Pancreas (tissue), 10 donors: ENCODE measurements at regions not wholly inside any gene's neighbourhood (a gene's known extent, or its start where the extent isn't known, plus 50 kb on each side); places are given as distances from the start of the nearest gene placed in this dataset.
"Not testable (repeated sequence)": the region's sequence is repeated elsewhere in the genome, so short reads cannot be mapped to it uniquely, and the experiment has no call there.

Source experiments
- ATAC-seq, 4 donors: fragments of 200-7000 bp; cut with Tn5 transposase; one replicate each; pipeline versions ENCODE4 v1.8.0 to v1.9.1; 2020; ENCODE audit warnings: mild to moderate bottlenecking in 4 of 4, moderate library complexity in 4 of 4
- DNase-seq, 6 donors: peaks; one replicate each; pipeline ENCODE4 v3.0.0-alpha.2; 2020
- FAIRE-seq: peaks from 2 replicates; lab custom pipeline; 2012; peaks lifted over from hg19 to GRCh38; lab: Jason Lieb, UNC
- H3K27ac ChIP-seq, 4 donors: fragments of 200-600 bp; sonication (generic); 1 replicate in 3 of 4; 2 replicates in 1 of 4; pipeline versions ENCODE4 v1.5.0 to v1.8.0; 2020
- H3K27me3 ChIP-seq, 4 donors: fragments of 200-600 bp; one replicate each; pipeline ENCODE4 v1.8.0; 2021
- H3K36me3 ChIP-seq, 3 donors: fragments of 200-600 bp; sonication (generic) in 1 of 3; one replicate each; pipeline versions ENCODE4 v1.5.0 to v1.8.0; 2020 to 2021
- H3K4me1 ChIP-seq, 3 donors: fragments of 200-600 bp; one replicate each; pipeline ENCODE4 v1.8.0; 2021
- H3K4me3 ChIP-seq, 4 donors: fragments of 200-600 bp; sonication (generic) in 2 of 4; one replicate each; pipeline versions ENCODE4 v1.5.0 to v1.8.0; 2020 to 2021
- H3K9me3 ChIP-seq, 4 donors: fragments of 200-600 bp; one replicate each; pipeline ENCODE4 v1.8.0; 2021
- CTCF ChIP-seq, 4 donors: fragments of 200-600 bp; sonication (generic) in 3 of 4; IDR thresholded peaks; one replicate each; pipeline versions ENCODE4 v1.5.0 to v1.8.0; 2021; ENCODE audit warnings: antibody characterized with exemption in 4 of 4
- WGBS, 2 donors: extraction: QIAGEN DNeasy Blood & Tissue Kit; methylation state at CpG; one replicate each; pipeline ENCODE4 v1.1.7; 2013; 5-methylcytosine and 5-hydroxymethylcytosine counted together
- intact Hi-C, 3 donors: fragments of 100-400 bp; cut with DNase I; formaldehyde crosslinking; loops; one replicate each; pipeline versions ENCODE4 v1.11.1 to v1.14.2; 2022
- donor health status: healthy with polysubstance abuse.
- donor health status: DM: no; HTN: no; CAD: no; lungs with moderate emphysema.
- donor health status: DM: no; HTN: no; CAD: no.
- donor health status: control.
- donor health status: control.
- donor health status: Bipolar disorder and iron deficiency.
- donor health status: DM: yes; HTN: yes; CAD: no.
- donor health status: DM: no; HTN: no; CAD: no.
- donor health status: DM: no; HTN: no; CAD: no.
- donor health status: DM: yes; HTN: yes; CAD: no.

GRCh38 chr20:5397393-5397792, 80.6 kb upstream of the PROKR2 start:
- intact Hi-C loops: no loop called here
- ATAC-seq: no peak
- H3K27ac ChIP-seq: no peak overlapping the region
- H3K4me3 ChIP-seq: no peak overlapping the region
- H3K27me3 ChIP-seq: no peaks in the 10 kb centered on the region
- H3K36me3 ChIP-seq: no peaks in the 10 kb centered on the region
- FAIRE-seq: no peak
- no peaks in the 10 kb centered on the region for H3K4me1 ChIP-seq
- no peak for DNase-seq
- WGBS, 2 donors: 38 to 44% methylated on average over 2 of the region's 2 CpGs
- TF ChIP-seq CTCF (IDR thresholded peaks at IDR 0.05): no peak
- H3K9me3 ChIP-seq: no peaks in the 10 kb centered on the region

- Histone ChIP-seq H3K27me3 (no peaks in the 10 kb centered on the region), H3K36me3 (no peaks in the 10 kb centered on the region), H3K27ac (no peak overlapping the region), H3K9me3 (no peaks in the 10 kb centered on the region), H3K4me3 (no peak overlapping the region), H3K4me1 (no peaks in the 10 kb centered on the region)
- 45 to 49% methylated on average over 9 of the region's 9 CpGs for WGBS, 2 donors
- no peak for DNase-seq
- no peak for ATAC-seq
- intact Hi-C loops: no loop called here
- TF ChIP-seq CTCF (IDR thresholded peaks at IDR 0.05): no peak
- no peak for FAIRE-seq
Measured at GRCh38 chr20:5395932-5396727, 79.4 kb upstream of the PROKR2 start.

- no peaks in the 10 kb centered on the region for H3K9me3 ChIP-seq
- no peak overlapping the region for H3K27ac ChIP-seq
- DNase-seq: no peak
- no peak for FAIRE-seq
- no peak overlapping the region for H3K4me3 ChIP-seq
- 32 to 45% methylated on average over 3 of the region's 3 CpGs for WGBS, 2 donors
- no peaks in the 10 kb centered on the region for H3K27me3 ChIP-seq
- no peaks in the 10 kb centered on the region for H3K4me1 ChIP-seq
- intact Hi-C loops: no loop called here
- no peak for ATAC-seq
- no peak for TF ChIP-seq CTCF (IDR thresholded peaks at IDR 0.05)
- H3K36me3 ChIP-seq: no peaks in the 10 kb centered on the region
Measured at GRCh38 chr20:5393218-5393870, 76.6 kb upstream of the PROKR2 start.

- ATAC-seq (no peak), FAIRE-seq (no peak), DNase-seq (no peak)
- WGBS, 2 donors: 18 to 25% methylated on average over 3 of the region's 3 CpGs
- no peak for TF ChIP-seq CTCF (IDR thresholded peaks at IDR 0.05)
- Histone ChIP-seq H3K9me3 (no peaks in the 10 kb centered on the region), H3K36me3 (no peaks in the 10 kb centered on the region), H3K27me3 (no peaks in the 10 kb centered on the region), H3K4me1 (no peaks in the 10 kb centered on the region), H3K27ac (no peak overlapping the region), H3K4me3 (no peak overlapping the region)
- intact Hi-C loops: no loop called here
Measured at GRCh38 chr20:5390720-5391119, 74.0 kb upstream of the PROKR2 start.

GRCh38 chr20:5386846-5387245, 70.1 kb upstream of the PROKR2 start:
- H3K36me3 ChIP-seq, FAIRE-seq, DNase-seq, ATAC-seq, H3K9me3 ChIP-seq, H3K4me3 ChIP-seq, intact Hi-C loops, H3K4me1 ChIP-seq, H3K27ac ChIP-seq, H3K27me3 ChIP-seq: not testable (repeated sequence)
- 35 to 56% methylated on average over 3 of the region's 3 CpGs for WGBS, 2 donors

- 80 to 86% methylated on average over 7 of the region's 7 CpGs for WGBS, 2 donors
Measured at GRCh38 chr20:5381527-5381926, 64.8 kb upstream of the PROKR2 start.

More at GRCh38 chr20:5381527-5381926, 64.8 kb upstream of the PROKR2 start:
- intact Hi-C loops, H3K9me3 ChIP-seq, H3K27me3 ChIP-seq, FAIRE-seq, ATAC-seq, DNase-seq, H3K4me1 ChIP-seq, H3K36me3 ChIP-seq, H3K4me3 ChIP-seq, H3K27ac ChIP-seq: not testable (repeated sequence)
